ENCODE measurements at regions not wholly inside any gene's neighbourhood (a gene's known extent, or its start where the extent isn't known, plus 50 kb on each side); places are given as distances from the start of the nearest gene placed in this dataset.
A peak's percentile ranks its signal among the peaks of the same experiment; 100 is the strongest.

- Histone ChIP-seq H3K4me1 (ENCODE audit: insufficient read depth) (no peaks in the 10 kb centered on the region), H3K27ac (no peak overlapping the region), H3K36me3 (no peaks in the 10 kb centered on the region), H3K4me3 (no peak overlapping the region), H3K9me3 (no peaks in the 10 kb centered on the region), H3K27me3 (no peaks in the 10 kb centered on the region)
- TF ChIP-seq CTCF (IDR thresholded peaks at IDR 0.05) (no peak), POLR2A (IDR thresholded peaks at IDR 0.05) (no peak), EP300 (IDR thresholded peaks at IDR 0.05) (no peak)
- intact Hi-C loops (cut with DNase I) = no loop called here
- 40 to 56% (median 46%) methylated on average over 3 of the region's 3 CpGs for WGBS, 3 donors
- no peak for DNase-seq
These were observed 53.8 kb upstream of the ADAMTS18 start for GRCh38 chr16:77488652-77489051.

GRCh38 chr16:77491091-77491490 is 56.3 kb upstream of the ADAMTS18 start:
- H3K27me3 ChIP-seq = no peaks in the 10 kb centered on the region
- WGBS, 3 donors = 92 to 96% (median 95%) methylated on average over 5 of the region's 5 CpGs
- H3K27ac ChIP-seq = no peak overlapping the region
- DNase-seq = no peak
- no peaks in the 10 kb centered on the region for H3K9me3 ChIP-seq
- intact Hi-C loops (cut with DNase I) = no loop called here
- TF ChIP-seq EP300 (IDR thresholded peaks at IDR 0.05) (no peak), POLR2A (IDR thresholded peaks at IDR 0.05) (no peak)
- H3K4me3 ChIP-seq = no peak overlapping the region
- no peaks in the 10 kb centered on the region for H3K4me1 ChIP-seq (ENCODE audit: insufficient read depth)
- no peaks in the 10 kb centered on the region for H3K36me3 ChIP-seq

- Histone ChIP-seq H3K9me3 (no peaks in the 10 kb centered on the region), H3K27ac (no peak overlapping the region), H3K36me3 (no peaks in the 10 kb centered on the region), H3K27me3 (no peaks in the 10 kb centered on the region), H3K4me3 (no peak overlapping the region), H3K4me1 (ENCODE audit: insufficient read depth) (peaks cover 13% of the 10 kb centered on the region)
- WGBS, 3 donors = 79 to 89% (median 80%) methylated on average over 2 of the region's 2 CpGs
- no peak for DNase-seq
- TF ChIP-seq EP300 (IDR thresholded peaks at IDR 0.05) (no peak), CTCF (IDR thresholded peaks at IDR 0.05) (no peak), POLR2A (IDR thresholded peaks at IDR 0.05) (no peak)
- intact Hi-C loops (cut with DNase I) = no loop called here
These were observed 62.1 kb upstream of the ADAMTS18 start for GRCh38 chr16:77496934-77497333.

GRCh38 chr16:77499373-77500285 is 64.8 kb upstream of the ADAMTS18 start:
- WGBS, 3 donors = 12 to 13% (median 13%) methylated on average over 12 of the region's 12 CpGs
- no peaks in the 10 kb centered on the region for H3K36me3 ChIP-seq
- intact Hi-C loops (cut with DNase I) = no loop called here
- H3K27me3 ChIP-seq = no peaks in the 10 kb centered on the region
- H3K4me3 ChIP-seq = no peak overlapping the region
- TF ChIP-seq EP300 (IDR thresholded peaks at IDR 0.05) = no peak
- TF ChIP-seq CTCF (IDR thresholded peaks at IDR 0.05) = no peak
- TF ChIP-seq POLR2A (IDR thresholded peaks at IDR 0.05) = no peak
- no peaks in the 10 kb centered on the region for H3K9me3 ChIP-seq
- DNase-seq = peak in 4 of 5 donors; percentile 18 to 39 (median 28)
- H3K4me1 ChIP-seq (ENCODE audit: insufficient read depth) = peaks cover 13% of the 10 kb centered on the region
- H3K27ac ChIP-seq = no peak overlapping the region

GRCh38 chr16:77500286-77500598 is 65.4 kb upstream of the ADAMTS18 start:
- peaks cover 13% of the 10 kb centered on the region for H3K4me1 ChIP-seq (ENCODE audit: insufficient read depth)
- intact Hi-C loops (cut with DNase I) = no loop called here
- no peak overlapping the region for H3K4me3 ChIP-seq
- H3K27ac ChIP-seq = no peak overlapping the region
- H3K9me3 ChIP-seq = no peaks in the 10 kb centered on the region
- 84 to 91% (median 90%) methylated on average over 1 of the region's 1 CpG for WGBS, 3 donors
- DNase-seq = no peak
- no peaks in the 10 kb centered on the region for H3K27me3 ChIP-seq
- H3K36me3 ChIP-seq = no peaks in the 10 kb centered on the region
- no peak for TF ChIP-seq EP300 (IDR thresholded peaks at IDR 0.05)
- TF ChIP-seq POLR2A (IDR thresholded peaks at IDR 0.05) = no peak
- TF ChIP-seq CTCF (IDR thresholded peaks at IDR 0.05) = no peak
